K562 (cell line): ENCODE measurements at regions not wholly inside any gene's neighbourhood (a gene's known extent, or its start where the extent isn't known, plus 50 kb on each side); places are given as distances from the start of the nearest gene placed in this dataset.
A peak's percentile ranks its signal among the peaks of the same experiment; 100 is the strongest.

Source experiments
- ATAC-seq: fragments of 200-7000 bp; cut with Tn5 transposase; 3 replicates; pipeline ENCODE4 v1.9.1; 2020; ENCODE audit warnings: moderate library complexity
- BruUV-seq: library from RNA; stranded (reverse); fragments of 400-500 nt; replicated peaks from 2 replicates; lab custom pipeline; 2021; lab: Mats Ljungman, UMichigan
- CTCF ChIA-PET: fragments of 300-600 bp; formaldehyde crosslinking; extraction: SDS; loops from one replicate; lab custom pipeline; 2021; ENCODE audit warnings: low intra/inter-chr PET ratio; lab: Yijun Ruan, JAX
- POLR2A ChIA-PET: fragments of 300-600, 350-650 bp; sonication (Branson Sonifier 250); formaldehyde crosslinking; extraction: SDS; loops from one replicate; lab custom pipeline; 2021; ENCODE audit warnings: antibody characterized with exemption, inconsistent platforms; lab: Yijun Ruan, JAX
- DNase-seq, 4 experiments: peaks; one replicate each; pipeline versions ENCODE4 v3.0.0 to v3.0.0-alpha.2; 2011 to 2018; ENCODE audit warnings: low spot score in 3 of 4, mixed read lengths in 3 of 4; ENCODE audit errors: extremely low read depth in 1 of 4
- FAIRE-seq: peaks from 2 replicates; lab custom pipeline; 2011; peaks lifted over from hg19 to GRCh38; lab: Jason Lieb, UNC
- H2AFZ ChIP-seq: 2 replicates; pipeline ENCODE4 v1.6.0; 2011; ENCODE audit warnings: low read depth, low read length, control low read depth, inconsistent platforms
- H3K27ac ChIP-seq: fragments of 200-600 bp; 3 replicates; pipeline ENCODE4 v1.8.0; 2011; ENCODE audit warnings: low read depth, mild to moderate bottlenecking, control low read depth, inconsistent platforms, low read length, moderate library complexity, mixed read lengths; ENCODE audit errors: extremely low read depth
- H3K27me3 ChIP-seq, 2 experiments: fragments of 300-600 bp in 1 of 2; 2 replicates in 1 of 2; 3 replicates in 1 of 2; pipeline versions ENCODE4 v1.6.0 to v1.8.0; 2011; ENCODE audit warnings: inconsistent platforms in 2 of 2, low read length in 2 of 2, mild to moderate bottlenecking in 1 of 2, mixed read lengths in 1 of 2, moderate library complexity in 1 of 2; ENCODE audit not compliant: control insufficient read depth in 2 of 2, insufficient read depth in 2 of 2
- H3K36me3 ChIP-seq: fragments of 300-600 bp; 3 replicates; pipeline ENCODE4 v1.8.0; 2011; ENCODE audit warnings: mild to moderate bottlenecking, low read length, inconsistent platforms; ENCODE audit not compliant: control insufficient read depth, insufficient read depth
- H3K4me1 ChIP-seq, 2 experiments: fragments of 200-600 bp in 1 of 2; replicated peaks in 1 of 2; 2 replicates in 1 of 2; 3 replicates in 1 of 2; pipeline versions ENCODE4 v1.5.1 to v1.8.0; 2011; ENCODE audit warnings: inconsistent platforms in 2 of 2, low read length in 2 of 2, mild to moderate bottlenecking in 1 of 2, mixed read lengths in 1 of 2, moderate library complexity in 1 of 2; ENCODE audit not compliant: control insufficient read depth in 2 of 2, insufficient read depth in 2 of 2
- H3K4me2 ChIP-seq: 2 replicates; pipeline ENCODE4 v1.6.1; 2011; ENCODE audit warnings: low read length, control low read depth, inconsistent platforms, mixed read lengths; ENCODE audit not compliant: insufficient read depth
- H3K4me3 ChIP-seq: fragments of 200-600 bp; sonication (generic), shearing (Covaris generic); 2 replicates; pipeline ENCODE4 v1.5.1; 2016; ENCODE audit warnings: control low read depth, inconsistent platforms
- H3K79me2 ChIP-seq: fragments of 200-600 bp; 3 replicates; pipeline ENCODE4 v1.8.0; 2011; ENCODE audit warnings: low read length, inconsistent platforms; ENCODE audit not compliant: control insufficient read depth, insufficient read depth
- H3K9ac ChIP-seq, 2 experiments: 2 replicates each; pipeline versions ENCODE4 v1.6.0 to v1.6.1; 2011; ENCODE audit warnings: low read depth in 2 of 2, low read length in 2 of 2, control low read depth in 1 of 2, inconsistent platforms in 1 of 2, mild to moderate bottlenecking in 1 of 2, mixed read lengths in 1 of 2; ENCODE audit not compliant: insufficient read depth in 1 of 2
- H3K9me1 ChIP-seq: one replicate; pipeline ENCODE4 v1.6.0; 2011; ENCODE audit warnings: inconsistent platforms, mild to moderate bottlenecking, low read length, moderate library complexity; ENCODE audit not compliant: control insufficient read depth, insufficient read depth
- H3K9me3 ChIP-seq: replicated peaks from 2 replicates; pipeline ENCODE4 v1.5.1; 2011; ENCODE audit warnings: low read depth, low read length, inconsistent platforms; ENCODE audit not compliant: control insufficient read depth, insufficient read depth
- H4K20me1 ChIP-seq: replicated peaks from 2 replicates; pipeline ENCODE4 v1.6.1; 2011; ENCODE audit warnings: low read length, inconsistent platforms, mixed read lengths; ENCODE audit not compliant: control insufficient read depth, insufficient read depth
- ARNT ChIP-seq, 2 experiments: fragments of 450-650 bp; IDR thresholded peaks; 2 replicates each; pipeline ENCODE4 v1.6.1; 2016; ENCODE audit warnings: mild to moderate bottlenecking in 1 of 2
- C11orf30 ChIP-seq: fragments of 450-650 bp; IDR thresholded peaks from 2 replicates; pipeline ENCODE4 v1.6.1; 2016; ENCODE audit warnings: low read depth, mild to moderate bottlenecking
- ILF3 ChIP-seq: fragments of 450-650 bp; IDR thresholded peaks from 2 replicates; pipeline ENCODE4 v1.6.1; 2018; ENCODE audit warnings: antibody characterized with exemption, mild to moderate bottlenecking, moderate library complexity, borderline replicate concordance
- MAFF ChIP-seq: IDR thresholded peaks from 2 replicates; pipeline ENCODE4 v1.6.1; 2012; ENCODE audit warnings: low read length, improper control_type of control experiment
- MAFG ChIP-seq: fragments of 450-650 bp; conservative IDR thresholded peaks from 2 replicates; pipeline ENCODE4 v1.6.1; 2016; ENCODE audit warnings: missing genetic modification characterization, missing compliant biosample characterization
- MAFK ChIP-seq: IDR thresholded peaks from 2 replicates; pipeline ENCODE4 v1.6.1; 2011; ENCODE audit warnings: low read length, improper control_type of control experiment
- SIN3A ChIP-seq, 2 experiments: fragments of 150-350 bp in 1 of 2; IDR thresholded peaks; 2 replicates each; pipeline ENCODE4 v1.6.1; 2011 to 2016; ENCODE audit warnings: borderline replicate concordance in 2 of 2, low read depth in 2 of 2, low read length in 2 of 2, mild to moderate bottlenecking in 2 of 2, moderate library complexity in 2 of 2; ENCODE audit not compliant: control insufficient read depth in 1 of 2
- ZNF316 ChIP-seq: fragments of 450-650 bp; IDR thresholded peaks from 2 replicates; pipeline ENCODE4 v1.6.1; 2016
- WGBS: fragments of 100-300 bp; shearing (Covaris generic); methylation state at CpG from one replicate; pipeline ENCODE4 v1.1.6; 2016; ENCODE audit warnings: low coverage, mixed read lengths; ENCODE audit not compliant: insufficient coverage; ENCODE audit errors: missing lambda C conversion rate; 5-methylcytosine and 5-hydroxymethylcytosine counted together
- in situ Hi-C: fragments of 300-500 bp; cut with MboI; formaldehyde crosslinking; loops from 4 replicates; pipeline ENCODE4 v1.15.0; 2018; ENCODE audit warnings: inconsistent platforms, mixed read lengths
- intact Hi-C: fragments of 100-400 bp; cut with micrococcal nuclease; formaldehyde crosslinking; loops from 2 replicates; pipeline ENCODE4 v1.14.2; 2022

GRCh38 chr4:42710329-42710728 is 53.4 kb upstream of the ATP8A1 start:
- Histone ChIP-seq H4K20me1 (no peaks in the 10 kb centered on the region), H3K9ac (no peak overlapping the region), H3K4me1 (no peaks in the 10 kb centered on the region), H3K9me1 (no peaks in the 10 kb centered on the region), H3K9me3 (no peaks in the 10 kb centered on the region), H2AFZ (no peak overlapping the region), H3K4me3 (no peak overlapping the region), H3K27ac (no peak overlapping the region), H3K36me3 (no peaks in the 10 kb centered on the region), H3K4me2 (no peak overlapping the region), H3K79me2 (no peaks in the 10 kb centered on the region), H3K27me3 (no peaks in the 10 kb centered on the region)
- no peak for ATAC-seq
- 3% methylated on average over 5 of the region's 5 CpGs for WGBS
- ChIA-PET CTCF (no interaction called here), POLR2A (no interaction called here)
- TF ChIP-seq MAFF (peak; percentile 74), MAFK (peak; percentile 77), SIN3A (IDR thresholded peaks at IDR 0.05; ENCODE audit: borderline replicate concordance in 2 of 2, control insufficient read depth in 1 of 2, low read depth in 2 of 2, low read length in 2 of 2) (no peak), MAFG (peak; percentile 62; the same call in 1 of the 2 replicates), ARNT (IDR thresholded peaks at IDR 0.05) (no peak), ZNF316 (peak; percentile 80), ILF3 (no peak), C11orf30 (peak; percentile 68)
- DNase-seq = no peak
- no peak for FAIRE-seq
- intact Hi-C loops (no loop called here), in situ Hi-C loops (no loop called here)
- no TSS peak for BruUV-seq
